Activated naive CD8-positive, alpha-beta T cell treated with anti-CD3 and anti-CD28 coated beads for 36 hours (primary cell): ENCODE measurements at regions not wholly inside any gene's neighbourhood (a gene's known extent, or its start where the extent isn't known, plus 50 kb on each side); places are given as distances from the start of the nearest gene placed in this dataset.

Source experiments
- DNase-seq: peaks from one replicate; pipeline ENCODE4 v3.0.0; 2021
- H3K27ac Mint-ChIP-seq: one replicate; pipeline ENCODE4 v1.8.0; 2022; ENCODE audit warnings: mild to moderate bottlenecking, moderate library complexity, mixed read lengths
- H3K27me3 Mint-ChIP-seq: one replicate; pipeline ENCODE4 v1.8.0; 2022; ENCODE audit warnings: mild to moderate bottlenecking, mixed read lengths
- H3K36me3 Mint-ChIP-seq: one replicate; pipeline ENCODE4 v1.8.0; 2021; ENCODE audit warnings: mild to moderate bottlenecking, mixed read lengths
- H3K4me1 Mint-ChIP-seq: one replicate; pipeline ENCODE4 v1.8.0; 2021; ENCODE audit warnings: mixed read lengths
- H3K4me3 Mint-ChIP-seq: one replicate; pipeline ENCODE4 v1.8.0; 2022; ENCODE audit warnings: mild to moderate bottlenecking, moderate library complexity, mixed read lengths
- H3K9me3 Mint-ChIP-seq: one replicate; pipeline ENCODE4 v1.8.0; 2022; ENCODE audit warnings: mixed read lengths

- H3K27me3 Mint-ChIP-seq: no peaks in the 10 kb centered on the region
- no peak overlapping the region for H3K27ac Mint-ChIP-seq
- H3K4me1 Mint-ChIP-seq: no peaks in the 10 kb centered on the region
- H3K4me3 Mint-ChIP-seq: no peak overlapping the region
- H3K9me3 Mint-ChIP-seq: no peaks in the 10 kb centered on the region
- no peak for DNase-seq
- H3K36me3 Mint-ChIP-seq: no peaks in the 10 kb centered on the region
These were observed 329.6 kb downstream of the KCTD12 start for GRCh38 chr13:76556627-76557026.

- Mint-ChIP-seq H3K4me3 (no peak overlapping the region), H3K36me3 (no peaks in the 10 kb centered on the region), H3K4me1 (no peaks in the 10 kb centered on the region), H3K27ac (no peak overlapping the region), H3K9me3 (no peaks in the 10 kb centered on the region), H3K27me3 (peaks cover 13% of the 10 kb centered on the region)
- no peak for DNase-seq
These were observed 333.4 kb downstream of the KCTD12 start for GRCh38 chr13:76552807-76553206.

- no peaks in the 10 kb centered on the region for H3K36me3 Mint-ChIP-seq
These were observed 334.0 kb downstream of the KCTD12 start for GRCh38 chr13:76552041-76552772.

GRCh38 chr13:76542176-76542575 is 344.0 kb downstream of the KCTD12 start:
- Mint-ChIP-seq H3K27me3 (peaks cover 9% of the 10 kb centered on the region), H3K4me3 (no peak overlapping the region), H3K27ac (no peak overlapping the region), H3K9me3 (peaks cover 3% of the 10 kb centered on the region), H3K4me1 (no peaks in the 10 kb centered on the region), H3K36me3 (no peaks in the 10 kb centered on the region)
- no peak for DNase-seq

More at GRCh38 chr13:76552041-76552772, 334.0 kb downstream of the KCTD12 start:
- Mint-ChIP-seq H3K9me3 (no peaks in the 10 kb centered on the region), H3K27me3 (peaks cover 13% of the 10 kb centered on the region), H3K27ac (no peak overlapping the region), H3K4me3 (no peak overlapping the region), H3K4me1 (no peaks in the 10 kb centered on the region)
- DNase-seq: no peak

- Mint-ChIP-seq H3K9me3 (no peaks in the 10 kb centered on the region), H3K36me3 (no peaks in the 10 kb centered on the region), H3K4me1 (no peaks in the 10 kb centered on the region), H3K27me3 (peaks cover 9% of the 10 kb centered on the region), H3K27ac (no peak overlapping the region), H3K4me3 (no peak overlapping the region)
- no peak for DNase-seq
These were observed 348.2 kb downstream of the KCTD12 start for GRCh38 chr13:76538004-76538403.

- H3K36me3 Mint-ChIP-seq: no peaks in the 10 kb centered on the region
These were observed 353.0 kb downstream of the KCTD12 start for GRCh38 chr13:76533251-76533650.

GRCh38 chr13:76527041-76527440 is 359.2 kb downstream of the KCTD12 start:
- no peak overlapping the region for H3K27ac Mint-ChIP-seq
- no peaks in the 10 kb centered on the region for H3K4me1 Mint-ChIP-seq
- H3K36me3 Mint-ChIP-seq: no peaks in the 10 kb centered on the region
- no peak for DNase-seq
- H3K9me3 Mint-ChIP-seq: no peaks in the 10 kb centered on the region
- H3K27me3 Mint-ChIP-seq: peaks cover 7% of the 10 kb centered on the region
- H3K4me3 Mint-ChIP-seq: no peak overlapping the region

More at GRCh38 chr13:76533251-76533650, 353.0 kb downstream of the KCTD12 start:
- H3K27me3 Mint-ChIP-seq: peaks cover 9% of the 10 kb centered on the region
- no peak overlapping the region for H3K27ac Mint-ChIP-seq
- no peak overlapping the region for H3K4me3 Mint-ChIP-seq
- H3K4me1 Mint-ChIP-seq: no peaks in the 10 kb centered on the region
- no peak for DNase-seq
- no peaks in the 10 kb centered on the region for H3K9me3 Mint-ChIP-seq

- Mint-ChIP-seq H3K9me3 (no peaks in the 10 kb centered on the region), H3K4me3 (no peak overlapping the region), H3K36me3 (no peaks in the 10 kb centered on the region), H3K27ac (no peak overlapping the region), H3K4me1 (no peaks in the 10 kb centered on the region), H3K27me3 (peaks cover 3% of the 10 kb centered on the region)
- no peak for DNase-seq
These were observed 362.4 kb downstream of the KCTD12 start for GRCh38 chr13:76523740-76524340.

- Mint-ChIP-seq H3K27me3 (peaks cover 3% of the 10 kb centered on the region), H3K4me3 (no peak overlapping the region), H3K36me3 (no peaks in the 10 kb centered on the region), H3K9me3 (no peaks in the 10 kb centered on the region), H3K27ac (no peak overlapping the region), H3K4me1 (no peaks in the 10 kb centered on the region)
- DNase-seq: no peak
These were observed 364.0 kb downstream of the KCTD12 start for GRCh38 chr13:76522083-76522755.

GRCh38 chr13:76519685-76520084 is 366.5 kb downstream of the KCTD12 start:
- H3K27me3 Mint-ChIP-seq: peaks cover 5% of the 10 kb centered on the region
- H3K27ac Mint-ChIP-seq: no peak overlapping the region
- H3K4me1 Mint-ChIP-seq: no peaks in the 10 kb centered on the region
- DNase-seq: no peak
- no peaks in the 10 kb centered on the region for H3K9me3 Mint-ChIP-seq
- H3K36me3 Mint-ChIP-seq: no peaks in the 10 kb centered on the region
- no peak overlapping the region for H3K4me3 Mint-ChIP-seq

- H3K27me3 Mint-ChIP-seq: peaks cover 4% of the 10 kb centered on the region
- H3K4me3 Mint-ChIP-seq: no peak overlapping the region
- no peaks in the 10 kb centered on the region for H3K4me1 Mint-ChIP-seq
- DNase-seq: no peak
- no peak overlapping the region for H3K27ac Mint-ChIP-seq
- no peaks in the 10 kb centered on the region for H3K36me3 Mint-ChIP-seq
- H3K9me3 Mint-ChIP-seq: no peaks in the 10 kb centered on the region
These were observed 369.6 kb downstream of the KCTD12 start for GRCh38 chr13:76516586-76516985.

GRCh38 chr13:76516013-76516412 is 370.2 kb downstream of the KCTD12 start:
- Mint-ChIP-seq H3K27ac (no peak overlapping the region), H3K27me3 (peaks cover 4% of the 10 kb centered on the region), H3K4me1 (no peaks in the 10 kb centered on the region), H3K4me3 (no peak overlapping the region), H3K9me3 (no peaks in the 10 kb centered on the region), H3K36me3 (no peaks in the 10 kb centered on the region)
- DNase-seq: no peak

- no peaks in the 10 kb centered on the region for H3K4me1 Mint-ChIP-seq
- no peak overlapping the region for H3K27ac Mint-ChIP-seq
- DNase-seq: no peak
- H3K9me3 Mint-ChIP-seq: no peaks in the 10 kb centered on the region
- peaks cover 4% of the 10 kb centered on the region for H3K27me3 Mint-ChIP-seq
- no peak overlapping the region for H3K4me3 Mint-ChIP-seq
- H3K36me3 Mint-ChIP-seq: no peaks in the 10 kb centered on the region
These were observed 373.5 kb downstream of the KCTD12 start for GRCh38 chr13:76512721-76513145.

GRCh38 chr13:76505437-76505836 is 380.8 kb downstream of the KCTD12 start:
- Mint-ChIP-seq H3K4me1 (no peaks in the 10 kb centered on the region), H3K27me3 (peaks cover 2% of the 10 kb centered on the region), H3K9me3 (no peaks in the 10 kb centered on the region), H3K4me3 (no peak overlapping the region), H3K36me3 (no peaks in the 10 kb centered on the region), H3K27ac (no peak overlapping the region)
- DNase-seq: no peak

- Mint-ChIP-seq H3K4me3 (no peak overlapping the region), H3K9me3 (no peaks in the 10 kb centered on the region), H3K27me3 (peaks cover 7% of the 10 kb centered on the region), H3K27ac (no peak overlapping the region), H3K36me3 (no peaks in the 10 kb centered on the region), H3K4me1 (no peaks in the 10 kb centered on the region)
- no peak for DNase-seq
These were observed 382.4 kb downstream of the KCTD12 start for GRCh38 chr13:76503766-76504165.
